HL-60 (cell line): ENCODE measurements at regions not wholly inside any gene's neighbourhood (a gene's known extent, or its start where the extent isn't known, plus 50 kb on each side); places are given as distances from the start of the nearest gene placed in this dataset.

Source experiments
- DNase-seq, 2 experiments: peaks; one replicate each; pipeline ENCODE4 v3.0.0-alpha.2; 2010 to 2020; ENCODE audit warnings: low read depth in 1 of 2, low spot score in 1 of 2
- H3K27ac ChIP-seq: fragments of 250-450 bp; sonication (Bioruptor Pico); replicated peaks from 2 replicates; pipeline ENCODE4 v1.5.1; 2020; ENCODE audit warnings: mild to moderate bottlenecking, moderate library complexity
- H3K27me3 ChIP-seq: fragments of 250-450 bp; sonication (Bioruptor Pico); 2 replicates; pipeline ENCODE4 v1.5.1; 2021; ENCODE audit warnings: mild to moderate bottlenecking, moderate library complexity; ENCODE audit not compliant: insufficient read depth, poor library complexity, severe bottlenecking
- H3K4me3 ChIP-seq: replicated peaks from 2 replicates; pipeline ENCODE4 v1.5.1; 2011; ENCODE audit warnings: mild to moderate bottlenecking, control low read depth, low read length; ENCODE audit not compliant: insufficient read depth
- CTCF ChIP-seq: IDR thresholded peaks from one replicate; pipeline ENCODE4 v1.5.1; 2011; ENCODE audit warnings: low read length, control low read depth, inconsistent platforms; ENCODE audit not compliant: insufficient read depth
- GABPA ChIP-seq: IDR thresholded peaks from 2 replicates; pipeline ENCODE4 v1.6.1; 2012; ENCODE audit warnings: low read depth
- POLR2AphosphoS5 ChIP-seq: IDR thresholded peaks from 2 replicates; pipeline ENCODE4 v1.6.1; 2012; ENCODE audit warnings: low read depth
- REST ChIP-seq: IDR thresholded peaks from 2 replicates; pipeline ENCODE4 v1.6.1; 2012; ENCODE audit warnings: low read depth; ENCODE audit not compliant: insufficient replicate concordance
- SPI1 ChIP-seq: IDR thresholded peaks from 2 replicates; pipeline ENCODE4 v1.6.1; 2012; ENCODE audit warnings: low read depth, mild to moderate bottlenecking, borderline replicate concordance

GRCh38 chr11:127105593-127106541 lies 105.3 kb upstream of the KIRREL3 start:
- no peak overlapping the region for H3K27ac ChIP-seq
- TF ChIP-seq GABPA, result no peak
- no peak for TF ChIP-seq SPI1
- no peak for TF ChIP-seq POLR2AphosphoS5
- TF ChIP-seq REST, result no peak
- TF ChIP-seq CTCF, result no peak
- no peaks in the 10 kb centered on the region for H3K27me3 ChIP-seq
- no peak overlapping the region for H3K4me3 ChIP-seq
- DNase-seq, result no peak

- TF ChIP-seq SPI1, result no peak
- TF ChIP-seq GABPA, result no peak
- no peak for TF ChIP-seq CTCF
- TF ChIP-seq REST, result no peak
- no peak for TF ChIP-seq POLR2AphosphoS5
- Histone ChIP-seq H3K27me3 (no peaks in the 10 kb centered on the region), H3K4me3 (no peak overlapping the region), H3K27ac (no peak overlapping the region)
- DNase-seq, result no peak
These were observed 103.2 kb upstream of the KIRREL3 start for GRCh38 chr11:127103586-127104388.

GRCh38 chr11:127098684-127099083 lies 98.1 kb upstream of the KIRREL3 start:
- DNase-seq, result no peak
- TF ChIP-seq POLR2AphosphoS5, result no peak
- peak; percentile 90 for TF ChIP-seq REST
- Histone ChIP-seq H3K27ac (no peak overlapping the region), H3K27me3 (no peaks in the 10 kb centered on the region), H3K4me3 (no peak overlapping the region)
